NB4 (cell line): ENCODE measurements at regions not wholly inside any gene's neighbourhood (a gene's known extent, or its start where the extent isn't known, plus 50 kb on each side); places are given as distances from the start of the nearest gene placed in this dataset.

Experiments used
- CTCF ChIP-seq: IDR thresholded peaks from one replicate; pipeline ENCODE4 v1.5.1; 2012; ENCODE audit warnings: low read depth, low read length
- MAX ChIP-seq: IDR thresholded peaks from 2 replicates; pipeline ENCODE4 v1.6.1; 2011; ENCODE audit warnings: low read depth, low read length
- POLR2A ChIP-seq: IDR thresholded peaks from 2 replicates; pipeline ENCODE4 v1.6.1; 2011; ENCODE audit warnings: mild to moderate bottlenecking; ENCODE audit not compliant: insufficient read length; ENCODE audit errors: extremely low read depth

GRCh38 chr16:82302042-82302727 is 132.2 kb upstream of the MPHOSPH6 start:
- TF ChIP-seq CTCF (no peak), POLR2A (no peak), MAX (no peak)
